Erythroblast (primary cell): ENCODE measurements at regions not wholly inside any gene's neighbourhood (a gene's known extent, or its start where the extent isn't known, plus 50 kb on each side); places are given as distances from the start of the nearest gene placed in this dataset.

Experiments used
- GATA1 ChIP-seq: IDR thresholded peaks from 2 replicates; pipeline ENCODE4 v1.6.1; 2011; ENCODE audit warnings: low read depth, mild to moderate bottlenecking, control low read depth, low read length, moderate library complexity
- POLR2A ChIP-seq: IDR thresholded peaks from 2 replicates; pipeline ENCODE4 v1.6.1; 2011; ENCODE audit warnings: mild to moderate bottlenecking, low read length

- no peak for TF ChIP-seq POLR2A
- no peak for TF ChIP-seq GATA1
These were observed 145.2 kb upstream of the SNX7 start for GRCh38 chr1:98516306-98516705.
